SK-N-SH (cell line): ENCODE measurements at regions not wholly inside any gene's neighbourhood (a gene's known extent, or its start where the extent isn't known, plus 50 kb on each side); places are given as distances from the start of the nearest gene placed in this dataset.

Experiments used
- CTCF ChIA-PET: fragments of 300-600, 350-600 bp; formaldehyde crosslinking; extraction: SDS; loops from one replicate; lab custom pipeline; 2021; lab: Yijun Ruan, JAX
- POLR2A ChIA-PET: fragments of 350-600 bp; sonication (Branson Sonifier 250); formaldehyde crosslinking; extraction: SDS; loops from one replicate; lab custom pipeline; 2020; ENCODE audit warnings: antibody characterized with exemption, inconsistent platforms; lab: Yijun Ruan, JAX
- DNase-seq: peaks from one replicate; pipeline ENCODE4 v3.0.0; 2012
- H2AFZ ChIP-seq: fragments of 200-600 bp; sonication (generic); 2 replicates; pipeline ENCODE4 v1.8.1; 2016; ENCODE audit warnings: antibody characterized with exemption, mild to moderate bottlenecking, low read depth
- H3F3A ChIP-seq: fragments of 200-600 bp; sonication (generic); replicated peaks from 2 replicates; pipeline ENCODE3; 2016; ENCODE audit warnings: antibody characterized with exemption, mild to moderate bottlenecking; ENCODE audit not compliant: insufficient read depth
- H3K27ac ChIP-seq, 2 experiments: fragments of 200-500 bp in 1 of 2; fragments of 200-600 bp in 1 of 2; sonication (Bioruptor generic) in 1 of 2; sonication (generic), shearing (Covaris generic) in 1 of 2; 2 replicates each; pipeline versions ENCODE4 v1.5.1 to v1.6.1; 2014 to 2016; ENCODE audit warnings: low read depth in 2 of 2, inconsistent platforms in 1 of 2, low read length in 1 of 2, mild to moderate bottlenecking in 1 of 2, mixed read lengths in 1 of 2
- H3K27me3 ChIP-seq: fragments of 200-600 bp; sonication (generic), shearing (Covaris generic); 2 replicates; pipeline ENCODE4 v1.6.1; 2016; ENCODE audit warnings: mixed run types; ENCODE audit not compliant: insufficient read depth
- H3K36me3 ChIP-seq, 2 experiments: fragments of 200-500 bp in 1 of 2; fragments of 200-600 bp in 1 of 2; sonication (Bioruptor generic) in 1 of 2; sonication (generic) in 1 of 2; replicated peaks in 1 of 2; 2 replicates each; pipeline versions ENCODE3 to v1.5.1; 2014 to 2016; ENCODE audit warnings: low read length in 1 of 2, mild to moderate bottlenecking in 1 of 2; ENCODE audit not compliant: insufficient read depth in 2 of 2, control insufficient read depth in 1 of 2
- H3K4me1 ChIP-seq, 2 experiments: fragments of 200-500 bp in 1 of 2; fragments of 200-600 bp in 1 of 2; sonication (Bioruptor generic) in 1 of 2; sonication (generic), shearing (Covaris generic) in 1 of 2; 2 replicates each; pipeline versions ENCODE4 v1.5.1 to v1.6.1; 2014 to 2016; ENCODE audit warnings: low read depth in 1 of 2, low read length in 1 of 2, mixed run types in 1 of 2; ENCODE audit not compliant: insufficient read depth in 2 of 2, control insufficient read depth in 1 of 2
- H3K4me2 ChIP-seq: fragments of 200-600 bp; sonication (generic), shearing (Covaris generic); 2 replicates; pipeline ENCODE4 v1.6.1; 2017; ENCODE audit warnings: mixed run types
- H3K4me3 ChIP-seq, 2 experiments: fragments of 200-500 bp in 1 of 2; fragments of 200-600 bp in 1 of 2; sonication (Bioruptor generic) in 1 of 2; sonication (generic), shearing (Covaris generic) in 1 of 2; 2 replicates each; pipeline versions ENCODE4 v1.5.1 to v1.8.1; 2014 to 2016; ENCODE audit warnings: low read depth in 2 of 2, inconsistent platforms in 1 of 2, low read length in 1 of 2, mild to moderate bottlenecking in 1 of 2, mixed read lengths in 1 of 2, moderate library complexity in 1 of 2
- H3K79me2 ChIP-seq: fragments of 200-600 bp; sonication (generic); 2 replicates; pipeline ENCODE4 v1.8.1; 2017; ENCODE audit warnings: mild to moderate bottlenecking; ENCODE audit not compliant: insufficient read depth
- H3K9ac ChIP-seq: fragments of 200-600 bp; sonication (generic); 2 replicates; pipeline ENCODE4 v1.6.1; 2017; ENCODE audit warnings: mixed run types
- H3K9me2 ChIP-seq: fragments of 200-600 bp; sonication (generic); 2 replicates; pipeline ENCODE4 v1.6.1; 2017; ENCODE audit warnings: mixed run types
- H3K9me3 ChIP-seq: fragments of 200-600 bp; sonication (generic); 2 replicates; pipeline ENCODE4 v1.6.1; 2017; ENCODE audit warnings: mixed run types, mild to moderate bottlenecking, moderate library complexity
- H4K20me1 ChIP-seq: fragments of 200-600 bp; sonication (generic); 2 replicates; pipeline ENCODE4 v1.6.1; 2017; ENCODE audit warnings: mild to moderate bottlenecking, mixed run types; ENCODE audit not compliant: insufficient read depth
- ELF1 ChIP-seq: IDR thresholded peaks from 2 replicates; pipeline ENCODE4 v1.4.0; 2012
- EP300 ChIP-seq, 2 experiments: IDR thresholded peaks; 2 replicates each; pipeline versions ENCODE4 v1.4.0 to v1.6.1; 2012; ENCODE audit warnings: borderline replicate concordance in 1 of 2, low read depth in 1 of 2, low read length in 1 of 2
- FOSL2 ChIP-seq: IDR thresholded peaks from 2 replicates; pipeline ENCODE4 v1.4.0; 2012; ENCODE audit warnings: low read depth, mild to moderate bottlenecking, moderate library complexity, borderline replicate concordance
- FOXJ3 ChIP-seq: sonication (generic); formaldehyde crosslinking; IDR thresholded peaks from 2 replicates; pipeline ENCODE4 v1.5.1; 2020; ENCODE audit warnings: mild to moderate bottlenecking, missing genetic modification reagents
- GABPA ChIP-seq: IDR thresholded peaks from 2 replicates; pipeline ENCODE4 v1.4.0; 2012; ENCODE audit warnings: low read depth, mild to moderate bottlenecking
- JUND ChIP-seq: IDR thresholded peaks from 2 replicates; pipeline ENCODE4 v1.4.0; 2012
- NFIC ChIP-seq: IDR thresholded peaks from 2 replicates; pipeline ENCODE4 v1.4.0; 2012; ENCODE audit warnings: borderline replicate concordance
- NRF1 ChIP-seq: IDR thresholded peaks from 2 replicates; pipeline ENCODE4 v1.6.1; 2012; ENCODE audit warnings: low read depth, mild to moderate bottlenecking, low read length
- POLR2AphosphoS5 ChIP-seq: IDR thresholded peaks from 2 replicates; pipeline ENCODE4 v1.6.1; 2012; ENCODE audit warnings: low read depth, low read length
- REST ChIP-seq: IDR thresholded peaks from 2 replicates; pipeline ENCODE4 v1.6.1; 2012; ENCODE audit warnings: mild to moderate bottlenecking, low read depth, low read length, moderate library complexity
- RXRA ChIP-seq: IDR thresholded peaks from 2 replicates; pipeline ENCODE4 v1.4.0; 2012; ENCODE audit warnings: low read depth, mild to moderate bottlenecking, borderline replicate concordance
- SIN3A ChIP-seq: IDR thresholded peaks from 2 replicates; pipeline ENCODE4 v1.6.1; 2012; ENCODE audit warnings: low read depth, mild to moderate bottlenecking, low read length, moderate library complexity, borderline replicate concordance
- YY1 ChIP-seq: IDR thresholded peaks from 2 replicates; pipeline ENCODE4 v1.4.0; 2012; ENCODE audit warnings: low read depth, mild to moderate bottlenecking
- ZBTB33 ChIP-seq: IDR thresholded peaks from 2 replicates; pipeline ENCODE4 v1.4.0; 2012; ENCODE audit warnings: low read depth, borderline replicate concordance
- WGBS: methylation state at CpG from one replicate; pipeline ENCODE4 v1.1.6; 2017; ENCODE audit warnings: low lambda C conversion rate; 5-methylcytosine and 5-hydroxymethylcytosine counted together
- TF ChIP-seq, protein P1 (sequence below): fragments of 150-350 bp; IDR thresholded peaks from 2 replicates; pipeline ENCODE4 v1.6.1; 2017; ENCODE audit warnings: antibody characterized with exemption, low read length, low read depth, borderline replicate concordance
- TF ChIP-seq, protein P2 (sequence below): IDR thresholded peaks from 2 replicates; pipeline ENCODE4 v1.4.0; 2012; ENCODE audit warnings: low read depth
- TF ChIP-seq, protein P3 (sequence below): fragments of 200-600 bp; sonication (generic); IDR thresholded peaks from 2 replicates; pipeline ENCODE4 v1.6.1; 2017; ENCODE audit warnings: antibody characterized with exemption, mild to moderate bottlenecking, moderate library complexity

DNA sequence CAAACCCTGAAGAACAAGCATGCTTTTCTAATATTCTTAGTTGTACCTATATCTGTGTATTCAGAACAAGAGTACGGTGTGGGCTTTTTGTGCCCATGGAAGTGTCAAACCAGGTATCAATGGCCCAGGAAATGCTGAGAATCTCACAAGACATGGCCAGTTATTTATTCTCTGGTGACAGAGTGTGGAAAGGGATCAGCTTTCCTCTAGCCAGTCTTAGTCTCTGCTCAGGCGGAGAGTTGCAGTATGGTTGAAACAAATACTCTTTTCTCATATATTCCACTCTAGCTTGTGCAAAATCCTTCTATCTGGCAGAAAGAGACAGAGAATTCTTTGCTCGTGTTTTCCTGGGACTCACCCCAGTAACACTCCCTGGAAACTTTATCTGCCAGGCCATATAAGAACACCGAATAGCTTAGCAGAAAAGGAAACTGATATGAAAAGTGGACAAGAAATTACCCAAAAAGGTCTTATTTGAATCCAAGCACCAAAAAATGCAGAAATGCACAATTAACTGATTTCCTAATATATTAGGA, 173.3 kb upstream of the RSPO3 start:
- Histone ChIP-seq H3F3A (no peaks in the 10 kb centered on the region), H3K4me1 (no peaks in the 10 kb centered on the region), H3K9ac (no peak overlapping the region), H3K36me3 (no peaks in the 10 kb centered on the region), H3K79me2 (no peaks in the 10 kb centered on the region), H4K20me1 (no peaks in the 10 kb centered on the region), H2AFZ (no peak overlapping the region), H3K27ac (no peak overlapping the region), H3K9me3 (no peaks in the 10 kb centered on the region), H3K4me2 (no peak overlapping the region), H3K27me3 (peaks cover 16% of the 10 kb centered on the region), H3K4me3 (no peak overlapping the region), H3K9me2 (no peaks in the 10 kb centered on the region)
- no peak for DNase-seq
- TF ChIP-seq, protein P1, sequence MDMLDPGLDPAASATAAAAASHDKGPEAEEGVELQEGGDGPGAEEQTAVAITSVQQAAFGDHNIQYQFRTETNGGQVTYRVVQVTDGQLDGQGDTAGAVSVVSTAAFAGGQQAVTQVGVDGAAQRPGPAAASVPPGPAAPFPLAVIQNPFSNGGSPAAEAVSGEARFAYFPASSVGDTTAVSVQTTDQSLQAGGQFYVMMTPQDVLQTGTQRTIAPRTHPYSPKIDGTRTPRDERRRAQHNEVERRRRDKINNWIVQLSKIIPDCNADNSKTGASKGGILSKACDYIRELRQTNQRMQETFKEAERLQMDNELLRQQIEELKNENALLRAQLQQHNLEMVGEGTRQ: no peak
- TF ChIP-seq POLR2AphosphoS5 (no peak), YY1 (no peak), ZBTB33 (no peak), FOSL2 (no peak), RXRA (no peak), ELF1 (no peak), GABPA (no peak), NRF1 (no peak), EP300 (IDR thresholded peaks at IDR 0.05; ENCODE audit: borderline replicate concordance in 1 of 2, low read depth in 1 of 2, low read length in 1 of 2) (no peak)
- TF ChIP-seq, protein P2, sequence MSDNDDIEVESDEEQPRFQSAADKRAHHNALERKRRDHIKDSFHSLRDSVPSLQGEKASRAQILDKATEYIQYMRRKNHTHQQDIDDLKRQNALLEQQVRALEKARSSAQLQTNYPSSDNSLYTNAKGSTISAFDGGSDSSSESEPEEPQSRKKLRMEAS: no peak
- TF ChIP-seq, protein P3, sequence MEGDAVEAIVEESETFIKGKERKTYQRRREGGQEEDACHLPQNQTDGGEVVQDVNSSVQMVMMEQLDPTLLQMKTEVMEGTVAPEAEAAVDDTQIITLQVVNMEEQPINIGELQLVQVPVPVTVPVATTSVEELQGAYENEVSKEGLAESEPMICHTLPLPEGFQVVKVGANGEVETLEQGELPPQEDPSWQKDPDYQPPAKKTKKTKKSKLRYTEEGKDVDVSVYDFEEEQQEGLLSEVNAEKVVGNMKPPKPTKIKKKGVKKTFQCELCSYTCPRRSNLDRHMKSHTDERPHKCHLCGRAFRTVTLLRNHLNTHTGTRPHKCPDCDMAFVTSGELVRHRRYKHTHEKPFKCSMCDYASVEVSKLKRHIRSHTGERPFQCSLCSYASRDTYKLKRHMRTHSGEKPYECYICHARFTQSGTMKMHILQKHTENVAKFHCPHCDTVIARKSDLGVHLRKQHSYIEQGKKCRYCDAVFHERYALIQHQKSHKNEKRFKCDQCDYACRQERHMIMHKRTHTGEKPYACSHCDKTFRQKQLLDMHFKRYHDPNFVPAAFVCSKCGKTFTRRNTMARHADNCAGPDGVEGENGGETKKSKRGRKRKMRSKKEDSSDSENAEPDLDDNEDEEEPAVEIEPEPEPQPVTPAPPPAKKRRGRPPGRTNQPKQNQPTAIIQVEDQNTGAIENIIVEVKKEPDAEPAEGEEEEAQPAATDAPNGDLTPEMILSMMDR: no peak
- ChIA-PET POLR2A (no interaction called here), CTCF (no interaction called here)
- WGBS: 22% methylated on average over 4 of the region's 4 CpGs

GRCh38 chr6:126945812-126946360, 172.6 kb upstream of the RSPO3 start:
- CTCF ChIA-PET: no interaction called here
- no peak for TF ChIP-seq SIN3A
- no peak for TF ChIP-seq REST
- TF ChIP-seq EP300 (IDR thresholded peaks at IDR 0.05; ENCODE audit: borderline replicate concordance in 1 of 2, low read depth in 1 of 2, low read length in 1 of 2): no peak
- no peak for TF ChIP-seq FOXJ3 (CRISPR knock-in tag)
- TF ChIP-seq ELF1: no peak
- TF ChIP-seq, protein P1: no peak
- TF ChIP-seq JUND: no peak
- no peak for TF ChIP-seq NFIC
- TF ChIP-seq POLR2AphosphoS5: no peak

More at GRCh38 chr6:126945812-126946360, 172.6 kb upstream of the RSPO3 start:
- no peak overlapping the region for H3K27ac ChIP-seq
- WGBS: 20% methylated on average over 2 of the region's 2 CpGs
- no peak overlapping the region for H3K9ac ChIP-seq
- no peaks in the 10 kb centered on the region for H3K36me3 ChIP-seq
- POLR2A ChIA-PET: no interaction called here
- H3K4me3 ChIP-seq: no peak overlapping the region
- H3K4me2 ChIP-seq: no peak overlapping the region
- H3K27me3 ChIP-seq: peaks cover 11% of the 10 kb centered on the region
- no peaks in the 10 kb centered on the region for H4K20me1 ChIP-seq
- DNase-seq: no peak
- H2AFZ ChIP-seq: no peak overlapping the region
- H3K4me1 ChIP-seq: no peaks in the 10 kb centered on the region
- H3K9me2 ChIP-seq: no peaks in the 10 kb centered on the region
- no peaks in the 10 kb centered on the region for H3F3A ChIP-seq
- H3K9me3 ChIP-seq: no peaks in the 10 kb centered on the region
- H3K79me2 ChIP-seq: no peaks in the 10 kb centered on the region
